ENCODE measurements at regions not wholly inside any gene's neighbourhood (a gene's known extent, or its start where the extent isn't known, plus 50 kb on each side); places are given as distances from the start of the nearest gene placed in this dataset.

DNA sequence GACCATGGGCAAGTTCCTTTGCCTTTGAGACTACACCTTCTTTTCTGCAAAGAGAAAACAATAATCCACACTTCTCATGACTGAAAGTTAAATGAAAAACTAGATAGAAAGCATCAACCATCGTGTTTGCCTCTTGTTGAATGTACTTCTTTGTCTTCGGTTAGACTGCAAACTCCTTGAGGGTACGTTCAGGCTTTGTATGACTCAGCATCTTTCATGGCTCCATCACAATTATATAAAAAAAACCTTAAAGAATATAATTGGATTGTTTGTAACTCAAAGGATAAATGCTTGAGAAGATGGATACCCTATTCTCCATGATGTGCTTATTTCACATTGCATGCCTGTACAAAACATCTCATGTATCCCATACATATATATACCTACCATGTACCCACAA lies 439.2 kb downstream of the MAFB start:
- no TSS peak for BruUV-seq (replicated peaks)

DNA sequence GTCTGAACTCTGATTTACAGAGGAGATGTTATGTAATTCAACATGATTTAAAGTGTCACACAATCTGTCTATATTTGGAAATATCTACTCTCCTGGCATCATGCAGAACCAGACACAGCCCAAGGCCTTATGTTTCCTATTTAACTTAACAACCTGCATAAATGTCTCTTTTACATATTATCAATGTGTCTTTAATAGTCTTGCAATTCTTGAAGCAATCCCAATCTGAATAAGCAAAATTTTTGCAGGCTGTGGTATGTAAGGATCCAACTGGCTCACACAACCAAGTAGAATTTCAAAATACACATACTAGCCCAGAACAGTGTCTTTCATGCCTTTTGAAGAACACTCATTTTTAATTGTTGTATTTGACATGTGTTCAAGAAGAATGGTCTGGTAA lies 443.2 kb downstream of the MAFB start:
- ChIA-PET POLR2A (ENCODE audit: unreplicated experiment) (no interaction called here), CTCF (no interaction called here)
- H3K36me3 ChIP-seq (ENCODE audit: low read depth, low read length) = no peaks in the 10 kb centered on the region
- no peaks in the 10 kb centered on the region for H3K27me3 ChIP-seq (ENCODE audit: low read length)
- ATAC-seq (no peak), DNase-seq (no peak)
- TF ChIP-seq EZH2 (IDR thresholded peaks at IDR 0.05; ENCODE audit: low read length, unreplicated experiment) (no peak), EZH2phosphoT487 (IDR thresholded peaks at IDR 0.05; ENCODE audit: borderline replicate concordance, low read length) (no peak)
- TF ChIP-seq, protein P1, sequence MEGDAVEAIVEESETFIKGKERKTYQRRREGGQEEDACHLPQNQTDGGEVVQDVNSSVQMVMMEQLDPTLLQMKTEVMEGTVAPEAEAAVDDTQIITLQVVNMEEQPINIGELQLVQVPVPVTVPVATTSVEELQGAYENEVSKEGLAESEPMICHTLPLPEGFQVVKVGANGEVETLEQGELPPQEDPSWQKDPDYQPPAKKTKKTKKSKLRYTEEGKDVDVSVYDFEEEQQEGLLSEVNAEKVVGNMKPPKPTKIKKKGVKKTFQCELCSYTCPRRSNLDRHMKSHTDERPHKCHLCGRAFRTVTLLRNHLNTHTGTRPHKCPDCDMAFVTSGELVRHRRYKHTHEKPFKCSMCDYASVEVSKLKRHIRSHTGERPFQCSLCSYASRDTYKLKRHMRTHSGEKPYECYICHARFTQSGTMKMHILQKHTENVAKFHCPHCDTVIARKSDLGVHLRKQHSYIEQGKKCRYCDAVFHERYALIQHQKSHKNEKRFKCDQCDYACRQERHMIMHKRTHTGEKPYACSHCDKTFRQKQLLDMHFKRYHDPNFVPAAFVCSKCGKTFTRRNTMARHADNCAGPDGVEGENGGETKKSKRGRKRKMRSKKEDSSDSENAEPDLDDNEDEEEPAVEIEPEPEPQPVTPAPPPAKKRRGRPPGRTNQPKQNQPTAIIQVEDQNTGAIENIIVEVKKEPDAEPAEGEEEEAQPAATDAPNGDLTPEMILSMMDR (conservative IDR thresholded peaks at IDR 0.05; ENCODE audit: low read depth, low read length) = no peak
- no TSS peak for BruUV-seq (replicated peaks)
- H3K27ac ChIP-seq (ENCODE audit: low read length) = no peak overlapping the region
- no peaks in the 10 kb centered on the region for H3F3A ChIP-seq (ENCODE audit: low read length, unreplicated experiment)
- no peaks in the 10 kb centered on the region for H4K20me1 ChIP-seq (ENCODE audit: low read length)
- no peak overlapping the region for H3K4me3 ChIP-seq (ENCODE audit: low read length)
- no peak overlapping the region for H2AFZ ChIP-seq (ENCODE audit: low read length)
- H3K9me2 ChIP-seq (replicated peaks; ENCODE audit: low read length) = no peaks in the 10 kb centered on the region
- no peak overlapping the region for H3K4me2 ChIP-seq (ENCODE audit: low read length)
- intact Hi-C loops (cut with micrococcal nuclease) = no loop called here
- H3K9me3 ChIP-seq (ENCODE audit: low read length) = no peaks in the 10 kb centered on the region
- H3K4me1 ChIP-seq (ENCODE audit: insufficient read depth, low read length) = no peaks in the 10 kb centered on the region
- no peaks in the 10 kb centered on the region for H3K79me2 ChIP-seq (ENCODE audit: low read length)
- H3K9ac ChIP-seq (ENCODE audit: low read length) = no peak overlapping the region

More for the DNA sequence above, 439.2 kb downstream of the MAFB start:
- Histone ChIP-seq H3K9me2 (replicated peaks; ENCODE audit: low read length) (no peaks in the 10 kb centered on the region), H2AFZ (ENCODE audit: low read length) (no peak overlapping the region), H3K9ac (ENCODE audit: low read length) (no peak overlapping the region), H3K4me2 (ENCODE audit: low read length) (no peak overlapping the region), H3K4me3 (ENCODE audit: low read length) (no peak overlapping the region), H3K79me2 (ENCODE audit: low read length) (no peaks in the 10 kb centered on the region), H3K4me1 (ENCODE audit: insufficient read depth, low read length) (no peaks in the 10 kb centered on the region), H4K20me1 (ENCODE audit: low read length) (no peaks in the 10 kb centered on the region), H3K36me3 (ENCODE audit: low read depth, low read length) (no peaks in the 10 kb centered on the region), H3K27me3 (ENCODE audit: low read length) (no peaks in the 10 kb centered on the region), H3F3A (ENCODE audit: low read length, unreplicated experiment) (no peaks in the 10 kb centered on the region), H3K9me3 (ENCODE audit: low read length) (0 out of 2 replicates have a peak, but pooled peaks cover 7% of the 10 kb centered on the region), H3K27ac (ENCODE audit: low read length) (no peak overlapping the region)
- DNase-seq = no peak
- TF ChIP-seq, protein P1 (conservative IDR thresholded peaks at IDR 0.05; ENCODE audit: low read depth, low read length) = no peak
- no peak for TF ChIP-seq EZH2phosphoT487 (IDR thresholded peaks at IDR 0.05; ENCODE audit: borderline replicate concordance, low read length)
- no peak for TF ChIP-seq EZH2 (IDR thresholded peaks at IDR 0.05; ENCODE audit: low read length, unreplicated experiment)
- POLR2A ChIA-PET (ENCODE audit: unreplicated experiment) = no interaction called here
- ATAC-seq = no peak
- CTCF ChIA-PET = no interaction called here
- intact Hi-C loops (cut with micrococcal nuclease) = no loop called here

DNA sequence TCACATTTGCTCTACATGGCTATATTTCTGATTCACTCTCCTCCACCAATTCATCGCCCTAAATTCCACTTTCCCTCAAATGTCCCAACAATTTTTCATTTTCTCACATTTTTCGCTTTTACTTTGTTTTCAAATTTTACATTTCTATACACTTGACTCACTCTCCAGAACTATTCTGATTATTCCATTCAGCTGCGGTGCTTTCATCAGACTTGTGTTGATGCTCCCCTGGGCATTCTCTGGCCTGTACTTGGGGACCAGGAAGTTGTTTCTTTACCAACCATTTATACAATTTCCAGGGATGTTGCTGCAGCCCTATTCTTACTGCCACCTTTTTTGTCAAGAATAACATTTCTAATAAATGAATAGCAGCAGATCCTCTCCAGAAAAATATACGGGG lies 444.8 kb downstream of the MAFB start:
- Histone ChIP-seq H3K4me1 (ENCODE audit: insufficient read depth, low read length) (no peaks in the 10 kb centered on the region), H3K4me3 (ENCODE audit: low read length) (no peak overlapping the region), H3K9ac (ENCODE audit: low read length) (no peak overlapping the region), H3K27me3 (ENCODE audit: low read length) (no peaks in the 10 kb centered on the region), H2AFZ (ENCODE audit: low read length) (no peak overlapping the region), H3K27ac (ENCODE audit: low read length) (no peak overlapping the region), H3K36me3 (ENCODE audit: low read depth, low read length) (no peaks in the 10 kb centered on the region), H3K9me3 (ENCODE audit: low read length) (no peaks in the 10 kb centered on the region), H3K9me2 (replicated peaks; ENCODE audit: low read length) (no peaks in the 10 kb centered on the region), H3F3A (ENCODE audit: low read length, unreplicated experiment) (no peaks in the 10 kb centered on the region), H4K20me1 (ENCODE audit: low read length) (no peaks in the 10 kb centered on the region), H3K79me2 (ENCODE audit: low read length) (no peaks in the 10 kb centered on the region), H3K4me2 (ENCODE audit: low read length) (no peak overlapping the region)
- TF ChIP-seq EZH2phosphoT487 (IDR thresholded peaks at IDR 0.05; ENCODE audit: borderline replicate concordance, low read length) (no peak), EZH2 (IDR thresholded peaks at IDR 0.05; ENCODE audit: low read length, unreplicated experiment) (no peak)
- TF ChIP-seq, protein P1 (conservative IDR thresholded peaks at IDR 0.05; ENCODE audit: low read depth, low read length) = no peak
- CTCF ChIA-PET = no interaction called here
- BruUV-seq (replicated peaks) = no TSS peak
- POLR2A ChIA-PET (ENCODE audit: unreplicated experiment) = no interaction called here
- intact Hi-C loops (cut with micrococcal nuclease) = no loop called here
- DNase-seq (no peak), ATAC-seq (no peak)
